SU-DHL-6 (cell line): ENCODE measurements at regions not wholly inside any gene's neighbourhood (a gene's known extent, or its start where the extent isn't known, plus 50 kb on each side); places are given as distances from the start of the nearest gene placed in this dataset.

ENCODE experiments used
- H2AFZ ChIP-seq: fragments of 200-600 bp; sonication (generic); 2 replicates; pipeline ENCODE4 v1.6.1; 2014; ENCODE audit warnings: low read depth, mild to moderate bottlenecking, moderate library complexity, mixed read lengths, antibody characterized with exemption, low read length; ENCODE audit not compliant: severe bottlenecking
- H3F3A ChIP-seq: fragments of 200-600 bp; shearing (Covaris generic); 2 replicates; pipeline ENCODE4 v1.6.0; 2016; ENCODE audit warnings: antibody characterized with exemption, mild to moderate bottlenecking; ENCODE audit not compliant: insufficient read depth
- H3K27ac ChIP-seq: fragments of 200-600 bp; sonication (generic); 2 replicates; pipeline ENCODE4 v1.5.1; 2016; ENCODE audit warnings: low read depth, mild to moderate bottlenecking, low read length, moderate library complexity, mixed read lengths
- H3K27me3 ChIP-seq: fragments of 200-600 bp; sonication (generic), shearing (Covaris generic); 2 replicates; pipeline ENCODE4 v1.6.0; 2014; ENCODE audit warnings: mild to moderate bottlenecking, low read length
- H3K36me3 ChIP-seq: fragments of 200-600 bp; sonication (generic); 2 replicates; pipeline ENCODE4 v1.6.1; 2014; ENCODE audit warnings: mild to moderate bottlenecking, low read length, mixed read lengths
- H3K4me2 ChIP-seq: fragments of 300-600, 200-600 bp; shearing (Covaris generic), sonication (generic); 2 replicates; pipeline ENCODE4 v1.6.0; 2014; ENCODE audit warnings: low read length, low read depth, mild to moderate bottlenecking; ENCODE audit not compliant: poor library complexity, severe bottlenecking
- H3K4me3 ChIP-seq: fragments of 200-600 bp; sonication (generic); 2 replicates; pipeline ENCODE4 v1.5.1; 2014; ENCODE audit warnings: antibody characterized with exemption, low read length, mild to moderate bottlenecking, mixed read lengths; ENCODE audit not compliant: insufficient read depth, poor library complexity, severe bottlenecking
- H3K79me2 ChIP-seq: fragments of 200-600 bp; sonication (generic); 2 replicates; pipeline ENCODE4 v1.6.1; 2014; ENCODE audit warnings: mild to moderate bottlenecking, low read length, moderate library complexity; ENCODE audit not compliant: insufficient read depth
- H3K9ac ChIP-seq: fragments of 200-600 bp; sonication (generic); 2 replicates; pipeline ENCODE4 v1.7.0; 2014; ENCODE audit warnings: mild to moderate bottlenecking, low read length
- H3K9me2 ChIP-seq: fragments of 200-600 bp; sonication (generic); replicated peaks from 2 replicates; pipeline ENCODE4 v1.6.1; 2014; ENCODE audit warnings: low read length; ENCODE audit not compliant: insufficient read depth
- H3K9me3 ChIP-seq: fragments of 200-600 bp; sonication (generic); 2 replicates; pipeline ENCODE4 v1.6.1; 2014; ENCODE audit warnings: low read length, mixed read lengths; ENCODE audit not compliant: insufficient read depth
- H4K20me1 ChIP-seq: fragments of 200-600 bp; sonication (generic); 2 replicates; pipeline ENCODE4 v1.6.1; 2014; ENCODE audit warnings: low read depth, mild to moderate bottlenecking, antibody characterized with exemption, low read length, moderate library complexity, mixed read lengths
- EZH2phosphoT487 ChIP-seq: fragments of 200-600 bp; sonication (generic), shearing (Covaris generic); conservative IDR thresholded peaks from 2 replicates; pipeline ENCODE4 v1.6.1; 2018; ENCODE audit warnings: mild to moderate bottlenecking, antibody characterized with exemption, low read length, moderate library complexity, mixed read lengths
- TF ChIP-seq, protein P1 (sequence below): fragments of 200-600 bp; sonication (generic); IDR thresholded peaks from one replicate; pipeline ENCODE4 v1.5.1; 2017; ENCODE audit warnings: antibody characterized with exemption, mild to moderate bottlenecking, low read length, moderate library complexity; ENCODE audit not compliant: insufficient read depth, poor library complexity, severe bottlenecking

DNA sequence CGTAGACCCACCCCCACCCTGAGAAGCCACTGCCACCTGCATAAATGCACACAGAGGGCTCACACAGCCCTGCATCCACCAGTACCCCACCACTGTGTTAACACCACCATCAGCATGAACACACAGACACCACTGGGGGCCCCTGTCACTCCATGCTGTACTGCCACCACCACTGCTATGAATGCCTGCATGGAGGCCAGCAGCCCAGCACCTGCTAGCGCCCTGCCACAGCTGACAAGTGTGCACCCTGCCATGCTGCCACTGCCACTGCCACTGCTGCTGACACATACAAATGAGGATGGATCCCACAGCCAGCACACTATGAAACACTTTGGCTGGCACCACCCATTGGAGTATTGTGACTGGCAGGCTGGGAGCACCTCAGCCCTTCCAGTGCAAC is 361.0 kb downstream of the TAFA4 start:
- H3K9me3 ChIP-seq: no peaks in the 10 kb centered on the region

DNA sequence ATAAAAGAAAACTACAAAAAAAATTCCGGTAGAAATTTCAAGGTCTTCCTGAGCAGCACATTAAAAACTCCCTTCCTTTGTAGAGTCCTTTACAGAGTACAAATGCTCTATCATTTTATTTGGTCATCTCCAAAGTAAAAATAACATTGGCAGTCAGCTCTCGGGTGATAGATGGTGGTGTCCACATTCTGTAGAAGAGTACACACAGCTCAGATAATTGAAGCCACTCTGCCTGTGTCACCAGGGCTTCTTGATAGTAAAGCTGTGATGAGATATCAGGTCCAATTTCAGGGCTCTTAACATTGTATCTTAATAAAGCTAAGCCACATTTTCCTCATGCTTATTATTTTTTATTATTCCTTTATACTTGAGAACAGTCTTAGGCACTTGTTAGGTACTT is 371.6 kb downstream of the TAFA4 start:
- Histone ChIP-seq H3K4me2 (no peak overlapping the region), H2AFZ (no peak overlapping the region), H3K27me3 (no peaks in the 10 kb centered on the region), H3K27ac (no peak overlapping the region), H3K79me2 (no peaks in the 10 kb centered on the region), H3K4me3 (no peak overlapping the region), H3F3A (no peaks in the 10 kb centered on the region), H4K20me1 (no peaks in the 10 kb centered on the region), H3K9ac (no peak overlapping the region), H3K36me3 (no peaks in the 10 kb centered on the region), H3K9me3 (no peaks in the 10 kb centered on the region), H3K9me2 (no peaks in the 10 kb centered on the region)
- TF ChIP-seq EZH2phosphoT487: no peak
- TF ChIP-seq, protein P1, sequence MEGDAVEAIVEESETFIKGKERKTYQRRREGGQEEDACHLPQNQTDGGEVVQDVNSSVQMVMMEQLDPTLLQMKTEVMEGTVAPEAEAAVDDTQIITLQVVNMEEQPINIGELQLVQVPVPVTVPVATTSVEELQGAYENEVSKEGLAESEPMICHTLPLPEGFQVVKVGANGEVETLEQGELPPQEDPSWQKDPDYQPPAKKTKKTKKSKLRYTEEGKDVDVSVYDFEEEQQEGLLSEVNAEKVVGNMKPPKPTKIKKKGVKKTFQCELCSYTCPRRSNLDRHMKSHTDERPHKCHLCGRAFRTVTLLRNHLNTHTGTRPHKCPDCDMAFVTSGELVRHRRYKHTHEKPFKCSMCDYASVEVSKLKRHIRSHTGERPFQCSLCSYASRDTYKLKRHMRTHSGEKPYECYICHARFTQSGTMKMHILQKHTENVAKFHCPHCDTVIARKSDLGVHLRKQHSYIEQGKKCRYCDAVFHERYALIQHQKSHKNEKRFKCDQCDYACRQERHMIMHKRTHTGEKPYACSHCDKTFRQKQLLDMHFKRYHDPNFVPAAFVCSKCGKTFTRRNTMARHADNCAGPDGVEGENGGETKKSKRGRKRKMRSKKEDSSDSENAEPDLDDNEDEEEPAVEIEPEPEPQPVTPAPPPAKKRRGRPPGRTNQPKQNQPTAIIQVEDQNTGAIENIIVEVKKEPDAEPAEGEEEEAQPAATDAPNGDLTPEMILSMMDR: no peak

More for the DNA sequence above, 361.0 kb downstream of the TAFA4 start:
- H3K4me3 ChIP-seq: no peak overlapping the region
- no peak overlapping the region for H3K27ac ChIP-seq
- H3K36me3 ChIP-seq: no peaks in the 10 kb centered on the region
- no peaks in the 10 kb centered on the region for H4K20me1 ChIP-seq
- no peaks in the 10 kb centered on the region for H3K9me2 ChIP-seq
- no peak overlapping the region for H3K4me2 ChIP-seq
- no peaks in the 10 kb centered on the region for H3K79me2 ChIP-seq
- H2AFZ ChIP-seq: no peak overlapping the region
- TF ChIP-seq, protein P1: no peak
- no peak for TF ChIP-seq EZH2phosphoT487
- no peak overlapping the region for H3K9ac ChIP-seq
- H3F3A ChIP-seq: no peaks in the 10 kb centered on the region
- H3K27me3 ChIP-seq: no peaks in the 10 kb centered on the region

DNA sequence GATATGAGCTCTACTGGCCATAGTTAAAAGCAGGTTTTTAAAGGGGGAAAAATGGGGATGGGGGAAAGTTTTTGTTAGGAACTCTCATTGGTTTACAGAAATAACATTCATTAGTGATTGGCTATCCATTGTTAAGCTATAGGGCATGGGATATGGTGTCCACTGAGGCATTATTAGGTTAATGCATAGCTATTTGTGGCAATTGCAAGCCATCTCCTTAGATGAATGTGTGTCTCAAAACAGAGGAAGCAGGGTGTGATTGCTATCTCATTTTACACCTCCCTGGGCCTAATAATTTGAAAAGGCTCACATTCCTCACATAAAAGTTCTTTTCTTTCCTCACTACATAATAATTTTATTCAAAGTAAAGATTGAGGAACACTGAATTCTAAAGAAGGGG is 396.6 kb downstream of the TAFA4 start:
- no peak overlapping the region for H3K9ac ChIP-seq
- H3K4me2 ChIP-seq: no peak overlapping the region
- H4K20me1 ChIP-seq: no peaks in the 10 kb centered on the region
- H3K27me3 ChIP-seq: no peaks in the 10 kb centered on the region
- H2AFZ ChIP-seq: no peak overlapping the region
- H3K9me2 ChIP-seq: no peaks in the 10 kb centered on the region
- H3K27ac ChIP-seq: no peak overlapping the region
- no peaks in the 10 kb centered on the region for H3K79me2 ChIP-seq
- no peaks in the 10 kb centered on the region for H3F3A ChIP-seq
- no peaks in the 10 kb centered on the region for H3K9me3 ChIP-seq
- H3K4me3 ChIP-seq: no peak overlapping the region
- H3K36me3 ChIP-seq: no peaks in the 10 kb centered on the region
- TF ChIP-seq EZH2phosphoT487: no peak
- TF ChIP-seq, protein P1: no peak
